Esophagus muscularis mucosa (tissue), 4 donors: ENCODE measurements at regions not wholly inside any gene's neighbourhood (a gene's known extent, or its start where the extent isn't known, plus 50 kb on each side); places are given as distances from the start of the nearest gene placed in this dataset.

Source experiments
- DNase-seq: peaks from one replicate; pipeline ENCODE4 v3.0.0-alpha.2; 2017; ENCODE audit errors: extremely low spot score
- H3K27ac ChIP-seq, 4 donors: fragments of 200-600 bp; sonication (generic); replicated peaks in 1 of 4; 1 replicate in 3 of 4; 2 replicates in 1 of 4; pipeline ENCODE4 v1.5.1; 2016 to 2019; ENCODE audit warnings: mild to moderate bottlenecking in 1 of 4
- H3K27me3 ChIP-seq, 4 donors: fragments of 200-600 bp; sonication (generic); one replicate each; pipeline versions ENCODE4 v1.5.1 to v1.6.0; 2016 to 2019
- H3K36me3 ChIP-seq, 4 donors: fragments of 200-600 bp; sonication (generic); one replicate each; pipeline ENCODE4 v1.5.1; 2016 to 2019
- H3K4me1 ChIP-seq, 4 donors: fragments of 200-600 bp; sonication (generic); one replicate each; pipeline ENCODE4 v1.5.1; 2016 to 2019
- H3K4me3 ChIP-seq, 4 donors: fragments of 200-600 bp; sonication (generic); 1 replicate in 2 of 4; 2 replicates in 2 of 4; pipeline ENCODE4 v1.5.1; 2016 to 2019; ENCODE audit warnings: mild to moderate bottlenecking in 4 of 4, moderate library complexity in 1 of 4
- H3K9me3 ChIP-seq, 4 donors: fragments of 200-600 bp; sonication (generic); 1 replicate in 3 of 4; 2 replicates in 1 of 4; pipeline ENCODE4 v1.5.1; 2016 to 2019
- EP300 ChIP-seq: sonication (generic); formaldehyde crosslinking; IDR thresholded peaks from one replicate; pipeline ENCODE4 v1.6.1; 2017; ENCODE audit warnings: antibody characterized with exemption
- POLR2A ChIP-seq: fragments of 450-650 bp; IDR thresholded peaks from one replicate; pipeline ENCODE4 v1.6.1; 2017; ENCODE audit warnings: antibody characterized with exemption, moderate library complexity, mild to moderate bottlenecking, low read depth
- POLR2AphosphoS5 ChIP-seq, 2 donors: sonication (generic); formaldehyde crosslinking; IDR thresholded peaks; one replicate each; pipeline ENCODE4 v1.6.1; 2017; ENCODE audit warnings: antibody characterized with exemption in 2 of 2
- WGBS: methylation state at CpG from one replicate; pipeline ENCODE4 v1.1.5; 2018; 5-methylcytosine and 5-hydroxymethylcytosine counted together
- intact Hi-C: fragments of 100-400 bp; cut with DNase I; formaldehyde crosslinking; loops from one replicate; pipeline ENCODE4 v1.15.1; 2023
- TF ChIP-seq, protein P1 (sequence below), 3 experiments: fragments of 200-600 bp in 2 of 3; fragments of 450-650 bp in 1 of 3; sonication (generic) in 2 of 3; IDR thresholded peaks; one replicate each; pipeline ENCODE4 v1.5.1; 2017 to 2019; ENCODE audit warnings: antibody characterized with exemption in 3 of 3, mild to moderate bottlenecking in 2 of 3, moderate library complexity in 1 of 3

DNA sequence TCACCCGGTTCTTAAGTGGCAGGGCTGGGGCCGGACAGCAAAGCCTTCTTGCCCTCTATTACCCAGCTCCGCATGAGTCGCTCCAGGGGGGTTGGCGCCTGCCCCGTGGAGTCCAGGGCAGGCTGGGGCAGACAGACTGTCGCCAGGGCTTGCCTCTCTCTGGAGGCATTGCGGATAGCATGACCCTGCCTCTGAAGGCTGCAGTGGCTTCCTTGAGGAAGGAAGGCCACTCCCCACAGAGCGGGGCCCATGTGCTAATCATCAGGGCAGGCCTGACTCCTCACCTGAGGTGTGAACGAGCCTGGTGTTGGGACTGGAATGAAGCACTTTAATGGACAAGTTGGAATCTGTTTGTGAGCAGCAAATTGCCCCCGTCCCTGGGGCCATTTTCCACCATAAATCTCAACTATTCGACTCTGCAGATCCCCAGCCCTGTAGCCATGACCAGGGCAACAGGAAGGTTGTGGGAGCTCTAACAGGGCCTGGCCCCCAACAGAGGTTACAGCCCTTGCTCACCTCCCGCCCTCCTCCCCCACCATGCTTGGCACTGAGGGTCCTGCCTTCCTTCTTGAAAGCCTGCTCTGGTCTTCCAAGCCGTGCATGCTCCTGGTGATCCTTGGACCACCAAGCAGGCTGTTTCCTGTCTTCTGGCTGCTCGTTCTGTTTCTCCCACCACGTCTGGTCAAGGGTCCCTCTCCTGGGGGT is 144.9 kb upstream of the HAAO start:
- Histone ChIP-seq H3K9me3 (no peaks in the 10 kb centered on the region), H3K27ac (peak overlapping the region in 1 of 4 donors; percentile 7), H3K36me3 (no peaks in the 10 kb centered on the region), H3K27me3 (no peaks in the 10 kb centered on the region), H3K4me1 (peaks cover 42 to 58% (median 57%) of the 10 kb centered on the region in 4 donors), H3K4me3 (no peak overlapping the region)
- intact Hi-C loops = no loop called here
- no peak for DNase-seq
- TF ChIP-seq, protein P1, sequence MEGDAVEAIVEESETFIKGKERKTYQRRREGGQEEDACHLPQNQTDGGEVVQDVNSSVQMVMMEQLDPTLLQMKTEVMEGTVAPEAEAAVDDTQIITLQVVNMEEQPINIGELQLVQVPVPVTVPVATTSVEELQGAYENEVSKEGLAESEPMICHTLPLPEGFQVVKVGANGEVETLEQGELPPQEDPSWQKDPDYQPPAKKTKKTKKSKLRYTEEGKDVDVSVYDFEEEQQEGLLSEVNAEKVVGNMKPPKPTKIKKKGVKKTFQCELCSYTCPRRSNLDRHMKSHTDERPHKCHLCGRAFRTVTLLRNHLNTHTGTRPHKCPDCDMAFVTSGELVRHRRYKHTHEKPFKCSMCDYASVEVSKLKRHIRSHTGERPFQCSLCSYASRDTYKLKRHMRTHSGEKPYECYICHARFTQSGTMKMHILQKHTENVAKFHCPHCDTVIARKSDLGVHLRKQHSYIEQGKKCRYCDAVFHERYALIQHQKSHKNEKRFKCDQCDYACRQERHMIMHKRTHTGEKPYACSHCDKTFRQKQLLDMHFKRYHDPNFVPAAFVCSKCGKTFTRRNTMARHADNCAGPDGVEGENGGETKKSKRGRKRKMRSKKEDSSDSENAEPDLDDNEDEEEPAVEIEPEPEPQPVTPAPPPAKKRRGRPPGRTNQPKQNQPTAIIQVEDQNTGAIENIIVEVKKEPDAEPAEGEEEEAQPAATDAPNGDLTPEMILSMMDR (IDR thresholded peaks at IDR 0.05) = no peak
- TF ChIP-seq POLR2A = no peak
- no peak for TF ChIP-seq EP300
- TF ChIP-seq POLR2AphosphoS5 (IDR thresholded peaks at IDR 0.05) = no peak
- WGBS = 83% methylated on average over 14 of the region's 16 CpGs

DNA sequence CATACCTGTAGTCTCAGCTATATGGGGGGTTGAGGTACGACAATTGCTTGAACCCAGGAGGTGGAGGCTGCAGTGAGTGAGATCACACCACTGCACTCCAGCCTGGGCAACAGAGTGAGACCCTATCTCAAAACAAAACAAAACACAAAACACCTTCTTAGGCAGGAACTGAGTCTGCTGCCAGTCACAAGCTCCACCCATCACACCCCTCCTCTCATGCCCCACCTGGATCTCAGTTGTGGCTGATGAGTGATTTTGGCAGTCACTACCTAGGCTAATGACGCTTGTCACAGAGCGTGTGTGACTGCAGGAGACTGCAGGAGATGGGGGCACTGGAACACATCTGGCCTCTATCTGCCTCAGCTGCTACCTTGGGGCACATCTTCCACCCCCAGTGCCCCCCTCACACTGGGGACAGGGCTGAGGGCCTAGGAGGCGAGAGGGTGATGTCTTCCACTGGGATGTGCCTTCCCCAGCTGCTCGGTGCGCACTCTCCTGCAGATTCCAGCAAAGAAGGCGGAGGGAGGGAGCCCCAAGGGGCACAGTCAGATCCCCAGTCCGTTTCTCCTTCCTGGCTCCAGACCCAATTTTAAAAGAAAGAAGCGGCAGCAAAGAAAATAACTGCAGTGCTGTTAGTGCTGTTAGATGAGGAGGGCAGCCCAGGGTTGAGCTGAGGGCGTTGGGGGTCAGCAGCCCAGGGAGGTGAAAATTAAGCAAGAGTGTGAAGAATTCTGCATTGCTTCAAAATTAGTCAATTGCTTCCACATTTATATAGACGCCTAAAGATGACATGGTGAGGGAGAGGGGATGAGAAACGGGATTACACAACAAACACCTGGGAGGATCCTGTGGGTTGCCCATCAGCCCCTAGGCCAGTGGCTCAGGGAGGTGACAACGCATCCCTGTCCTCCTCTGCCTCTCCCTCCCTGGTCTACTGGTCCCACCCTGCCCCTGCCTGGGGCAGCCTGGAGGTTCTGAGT is 143.6 kb upstream of the HAAO start:
- Histone ChIP-seq H3K4me1 (peaks cover 55 to 71% (median 68%) of the 10 kb centered on the region in 4 donors), H3K27ac (peak overlapping the region in 3 of 4 donors; percentile 7 to 20 (median 8)), H3K9me3 (no peaks in the 10 kb centered on the region), H3K36me3 (no peaks in the 10 kb centered on the region), H3K4me3 (no peak overlapping the region), H3K27me3 (no peaks in the 10 kb centered on the region)
- intact Hi-C loops = no loop called here
- WGBS = 67% methylated on average over 12 of the region's 13 CpGs
- TF ChIP-seq, protein P1 (IDR thresholded peaks at IDR 0.05) = no peak
- no peak for TF ChIP-seq POLR2A
- TF ChIP-seq POLR2AphosphoS5 (IDR thresholded peaks at IDR 0.05) = no peak
- no peak for TF ChIP-seq EP300
- DNase-seq = no peak

DNA sequence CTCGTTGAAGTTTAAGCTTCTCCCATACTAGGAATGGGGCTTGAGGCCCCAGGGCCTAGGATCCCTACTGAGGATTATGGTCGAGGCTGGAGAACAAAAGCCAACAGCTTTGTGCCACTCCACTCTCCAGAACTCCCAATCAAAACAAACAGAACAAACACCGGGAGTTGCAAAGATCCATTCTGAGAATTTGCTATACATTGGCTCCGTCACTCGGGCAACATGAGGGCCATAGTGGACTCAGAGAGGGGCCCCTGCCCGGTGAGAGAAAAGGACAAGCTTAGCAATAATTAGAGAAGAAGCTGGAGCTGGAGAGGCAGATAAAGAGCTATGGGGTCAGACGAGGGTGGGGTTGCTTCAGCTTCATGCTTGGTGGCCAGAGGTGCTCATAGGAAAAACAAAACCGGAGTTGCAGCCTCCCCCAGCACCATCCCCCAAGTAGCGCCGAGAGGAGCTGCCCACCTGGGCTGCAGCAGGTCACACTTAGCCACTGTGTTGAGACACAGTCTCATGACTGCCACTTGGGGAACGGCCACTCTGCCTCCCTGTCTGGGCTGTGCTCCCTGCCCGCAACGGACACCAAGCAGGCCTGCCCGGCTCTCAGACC is 142.3 kb upstream of the HAAO start:
- 90% methylated on average over 14 of the region's 14 CpGs for WGBS
- no peaks in the 10 kb centered on the region for H3K27me3 ChIP-seq
- peaks cover 66 to 78% (median 73%) of the 10 kb centered on the region in 4 donors for H3K4me1 ChIP-seq
- TF ChIP-seq POLR2AphosphoS5 (IDR thresholded peaks at IDR 0.05) (no peak), POLR2A (no peak), EP300 (no peak)
- TF ChIP-seq, protein P1 (IDR thresholded peaks at IDR 0.05) = no peak
- H3K27ac ChIP-seq = no peak overlapping the region
- no peak overlapping the region for H3K4me3 ChIP-seq
- no peak for DNase-seq
- intact Hi-C loops = no loop called here
- H3K36me3 ChIP-seq = no peaks in the 10 kb centered on the region
- no peaks in the 10 kb centered on the region for H3K9me3 ChIP-seq

DNA sequence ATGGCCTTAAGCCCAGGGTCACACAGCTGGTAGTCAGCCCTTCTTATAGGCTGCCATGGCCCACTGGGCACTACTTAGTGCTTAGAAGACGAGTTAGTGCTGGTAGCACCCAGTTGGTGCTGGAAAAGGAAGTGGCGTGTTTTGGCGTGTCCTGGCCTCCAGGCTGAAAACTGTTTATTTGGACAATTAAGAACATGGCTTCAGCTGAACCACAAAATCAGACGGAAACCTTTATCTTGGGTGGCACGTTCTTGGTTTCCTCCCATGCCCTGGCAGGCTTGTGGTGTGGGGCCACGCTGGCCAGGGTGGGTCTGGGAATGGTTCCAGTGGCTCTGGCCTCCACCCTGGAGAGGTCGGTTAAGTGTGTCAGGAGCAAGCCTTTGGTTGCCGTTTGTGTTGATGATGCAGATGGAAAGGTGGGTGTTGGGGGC is 141.5 kb upstream of the HAAO start:
- WGBS = 79% methylated on average over 6 of the region's 8 CpGs
- Histone ChIP-seq H3K4me3 (no peak overlapping the region), H3K4me1 (peaks cover 70 to 78% (median 74%) of the 10 kb centered on the region in 4 donors), H3K27ac (no peak overlapping the region), H3K36me3 (no peaks in the 10 kb centered on the region), H3K27me3 (no peaks in the 10 kb centered on the region), H3K9me3 (no peaks in the 10 kb centered on the region)
- no peak for DNase-seq
- intact Hi-C loops = no loop called here
- TF ChIP-seq POLR2AphosphoS5 (IDR thresholded peaks at IDR 0.05) = no peak
